K562 (cell line): ENCODE measurements at regions not wholly inside any gene's neighbourhood (a gene's known extent, or its start where the extent isn't known, plus 50 kb on each side); places are given as distances from the start of the nearest gene placed in this dataset.

ENCODE experiments used
- ATAC-seq: fragments of 200-7000 bp; cut with Tn5 transposase; 3 replicates; pipeline ENCODE4 v1.9.1; 2020; ENCODE audit warnings: moderate library complexity
- BruUV-seq: library from RNA; stranded (reverse); fragments of 400-500 nt; replicated peaks from 2 replicates; lab custom pipeline; 2021; lab: Mats Ljungman, UMichigan
- CTCF ChIA-PET: fragments of 300-600 bp; formaldehyde crosslinking; extraction: SDS; loops from one replicate; lab custom pipeline; 2021; ENCODE audit warnings: low intra/inter-chr PET ratio; lab: Yijun Ruan, JAX
- POLR2A ChIA-PET: fragments of 300-600, 350-650 bp; sonication (Branson Sonifier 250); formaldehyde crosslinking; extraction: SDS; loops from one replicate; lab custom pipeline; 2021; ENCODE audit warnings: antibody characterized with exemption, inconsistent platforms; lab: Yijun Ruan, JAX
- DNase-seq, 4 experiments: peaks; one replicate each; pipeline versions ENCODE4 v3.0.0 to v3.0.0-alpha.2; 2011 to 2018; ENCODE audit warnings: low spot score in 3 of 4, mixed read lengths in 3 of 4; ENCODE audit errors: extremely low read depth in 1 of 4
- FAIRE-seq: peaks from 2 replicates; lab custom pipeline; 2011; peaks lifted over from hg19 to GRCh38; lab: Jason Lieb, UNC
- H2AFZ ChIP-seq: 2 replicates; pipeline ENCODE4 v1.6.0; 2011; ENCODE audit warnings: low read depth, low read length, control low read depth, inconsistent platforms
- H3K27ac ChIP-seq: fragments of 200-600 bp; 3 replicates; pipeline ENCODE4 v1.8.0; 2011; ENCODE audit warnings: low read depth, mild to moderate bottlenecking, control low read depth, inconsistent platforms, low read length, moderate library complexity, mixed read lengths; ENCODE audit errors: extremely low read depth
- H3K27me3 ChIP-seq, 2 experiments: fragments of 300-600 bp in 1 of 2; 2 replicates in 1 of 2; 3 replicates in 1 of 2; pipeline versions ENCODE4 v1.6.0 to v1.8.0; 2011; ENCODE audit warnings: inconsistent platforms in 2 of 2, low read length in 2 of 2, mild to moderate bottlenecking in 1 of 2, mixed read lengths in 1 of 2, moderate library complexity in 1 of 2; ENCODE audit not compliant: control insufficient read depth in 2 of 2, insufficient read depth in 2 of 2
- H3K36me3 ChIP-seq: fragments of 300-600 bp; 3 replicates; pipeline ENCODE4 v1.8.0; 2011; ENCODE audit warnings: mild to moderate bottlenecking, low read length, inconsistent platforms; ENCODE audit not compliant: control insufficient read depth, insufficient read depth
- H3K4me1 ChIP-seq, 2 experiments: fragments of 200-600 bp in 1 of 2; replicated peaks in 1 of 2; 2 replicates in 1 of 2; 3 replicates in 1 of 2; pipeline versions ENCODE4 v1.5.1 to v1.8.0; 2011; ENCODE audit warnings: inconsistent platforms in 2 of 2, low read length in 2 of 2, mild to moderate bottlenecking in 1 of 2, mixed read lengths in 1 of 2, moderate library complexity in 1 of 2; ENCODE audit not compliant: control insufficient read depth in 2 of 2, insufficient read depth in 2 of 2
- H3K4me2 ChIP-seq: 2 replicates; pipeline ENCODE4 v1.6.1; 2011; ENCODE audit warnings: low read length, control low read depth, inconsistent platforms, mixed read lengths; ENCODE audit not compliant: insufficient read depth
- H3K4me3 ChIP-seq: fragments of 200-600 bp; sonication (generic), shearing (Covaris generic); 2 replicates; pipeline ENCODE4 v1.5.1; 2016; ENCODE audit warnings: control low read depth, inconsistent platforms
- H3K79me2 ChIP-seq: fragments of 200-600 bp; 3 replicates; pipeline ENCODE4 v1.8.0; 2011; ENCODE audit warnings: low read length, inconsistent platforms; ENCODE audit not compliant: control insufficient read depth, insufficient read depth
- H3K9ac ChIP-seq, 2 experiments: 2 replicates each; pipeline versions ENCODE4 v1.6.0 to v1.6.1; 2011; ENCODE audit warnings: low read depth in 2 of 2, low read length in 2 of 2, control low read depth in 1 of 2, inconsistent platforms in 1 of 2, mild to moderate bottlenecking in 1 of 2, mixed read lengths in 1 of 2; ENCODE audit not compliant: insufficient read depth in 1 of 2
- H3K9me1 ChIP-seq: one replicate; pipeline ENCODE4 v1.6.0; 2011; ENCODE audit warnings: inconsistent platforms, mild to moderate bottlenecking, low read length, moderate library complexity; ENCODE audit not compliant: control insufficient read depth, insufficient read depth
- H3K9me3 ChIP-seq: replicated peaks from 2 replicates; pipeline ENCODE4 v1.5.1; 2011; ENCODE audit warnings: low read depth, low read length, inconsistent platforms; ENCODE audit not compliant: control insufficient read depth, insufficient read depth
- H4K20me1 ChIP-seq: replicated peaks from 2 replicates; pipeline ENCODE4 v1.6.1; 2011; ENCODE audit warnings: low read length, inconsistent platforms, mixed read lengths; ENCODE audit not compliant: control insufficient read depth, insufficient read depth
- CBX1 ChIP-seq: sonication (generic); IDR thresholded peaks from 2 replicates; pipeline ENCODE4 v1.6.1; 2016; ENCODE audit warnings: antibody characterized with exemption, low read depth, mild to moderate bottlenecking
- CBX3 ChIP-seq, 2 experiments: IDR thresholded peaks; 1 replicate in 1 of 2; 2 replicates in 1 of 2; pipeline ENCODE4 v1.6.1; 2012; ENCODE audit warnings: inconsistent platforms in 2 of 2, low read length in 2 of 2, borderline replicate concordance in 1 of 2, control low read depth in 1 of 2
- CCNT2 ChIP-seq: IDR thresholded peaks from 2 replicates; pipeline ENCODE4 v1.6.1; 2011; ENCODE audit warnings: borderline replicate concordance, low read depth, mild to moderate bottlenecking, moderate library complexity, mixed read lengths, low read length; ENCODE audit not compliant: insufficient read length; ENCODE audit errors: extremely low read depth
- CEBPG ChIP-seq, 3 experiments: fragments of 200-800 bp in 1 of 3; sonication (Bioruptor generic) in 1 of 3; sonication (generic) in 1 of 3; formaldehyde crosslinking in 1 of 3; IDR thresholded peaks in 2 of 3; conservative IDR thresholded peaks in 1 of 3; 2 replicates each; pipeline versions ENCODE4 v1.6.1 to v1.8.0; 2016 to 2022; ENCODE audit warnings: missing compliant biosample characterization in 2 of 3, missing genetic modification characterization in 2 of 3, mild to moderate bottlenecking in 1 of 3, missing genetic modification reagents in 1 of 3
- FOSL1 ChIP-seq: fragments of 200-800 bp; sonication (Bioruptor generic); conservative IDR thresholded peaks from 2 replicates; pipeline ENCODE4 v1.6.1; 2016; ENCODE audit warnings: missing genetic modification characterization, missing compliant biosample characterization
- HNRNPH1 ChIP-seq: fragments of 200-400 bp; formaldehyde crosslinking; optimal IDR thresholded peaks from 2 replicates; pipeline ENCODE3; 2017; ENCODE audit warnings: low read depth, mild to moderate bottlenecking, low read length, moderate library complexity
- POLR2B ChIP-seq: fragments of 450-650 bp; IDR thresholded peaks from 2 replicates; pipeline ENCODE4 v1.6.1; 2018; ENCODE audit warnings: low read depth; ENCODE audit not compliant: partially characterized antibody
- RAD51 ChIP-seq: fragments of 450-650 bp; IDR thresholded peaks from 2 replicates; pipeline ENCODE4 v1.7.1; 2016; ENCODE audit warnings: low read depth, mild to moderate bottlenecking, borderline replicate concordance
- ZBTB33 ChIP-seq: sonication (generic); formaldehyde crosslinking; IDR thresholded peaks from 2 replicates; pipeline ENCODE4 v1.8.1; 2023; ENCODE audit warnings: mild to moderate bottlenecking, missing genetic modification reagents
- WGBS: fragments of 100-300 bp; shearing (Covaris generic); methylation state at CpG from one replicate; pipeline ENCODE4 v1.1.6; 2016; ENCODE audit warnings: low coverage, mixed read lengths; ENCODE audit not compliant: insufficient coverage; ENCODE audit errors: missing lambda C conversion rate; 5-methylcytosine and 5-hydroxymethylcytosine counted together
- in situ Hi-C: fragments of 300-500 bp; cut with MboI; formaldehyde crosslinking; loops from 4 replicates; pipeline ENCODE4 v1.15.0; 2018; ENCODE audit warnings: inconsistent platforms, mixed read lengths
- intact Hi-C: fragments of 100-400 bp; cut with micrococcal nuclease; formaldehyde crosslinking; loops from 2 replicates; pipeline ENCODE4 v1.14.2; 2022

DNA sequence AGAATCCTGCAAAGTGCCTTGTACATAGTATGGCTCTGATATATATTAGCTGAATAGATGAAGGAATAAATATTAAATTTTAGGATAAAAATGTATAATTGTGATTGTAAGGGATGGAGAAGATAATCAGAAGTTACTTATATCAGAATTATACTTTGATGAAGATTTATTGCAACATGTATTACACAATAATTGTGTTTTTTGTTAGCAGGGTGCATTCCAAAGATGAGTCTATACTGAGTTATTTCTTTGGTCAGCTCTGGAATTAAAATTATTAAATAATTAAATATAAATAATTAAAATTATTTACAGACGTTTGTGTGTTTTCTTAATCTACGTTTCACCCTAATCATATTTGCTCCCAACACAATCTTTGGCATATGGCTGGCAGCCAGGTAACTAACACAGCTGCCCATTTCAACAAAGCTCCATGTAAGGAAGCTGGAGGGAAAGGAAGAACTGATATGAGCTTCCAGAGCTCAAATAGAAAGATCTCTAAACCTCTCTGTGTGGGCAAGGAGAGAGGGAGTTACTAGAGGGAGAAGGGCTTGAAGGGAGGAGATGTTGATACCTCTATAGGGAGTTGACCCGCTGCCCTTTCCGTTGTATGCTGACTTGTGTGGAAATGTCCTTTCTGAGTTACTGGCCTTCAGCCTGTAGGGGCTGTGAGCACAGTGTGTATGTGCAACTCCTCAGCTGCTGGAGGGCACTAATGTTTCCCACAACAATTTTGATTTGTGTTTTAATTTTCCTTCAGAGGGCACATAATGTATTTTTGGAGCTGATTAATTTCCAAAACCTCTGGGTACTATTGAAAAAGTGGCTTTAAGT, 403.4 kb downstream of the MAN2A1 start:
- CTCF ChIA-PET = no interaction called here

DNA sequence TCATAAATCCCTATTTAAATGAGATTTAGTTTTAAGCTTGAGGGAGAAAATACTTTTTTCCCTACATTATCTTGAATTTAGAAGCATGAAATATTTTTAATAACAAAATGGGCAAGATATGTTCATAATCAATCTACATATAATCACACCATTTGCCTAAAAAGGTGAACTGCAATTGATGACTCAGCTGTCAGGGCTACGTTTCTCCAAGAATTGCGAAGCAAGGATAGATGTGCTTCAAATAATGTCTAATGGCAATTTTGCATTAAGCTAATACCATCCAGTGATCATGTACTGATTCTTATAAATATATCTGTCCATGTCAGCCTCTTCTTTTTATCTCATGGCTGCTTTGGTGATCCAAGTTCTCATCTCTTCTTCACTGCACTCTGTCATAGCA, 404.4 kb downstream of the MAN2A1 start:
- CTCF ChIA-PET = no interaction called here

More for the DNA sequence above, 403.4 kb downstream of the MAN2A1 start:
- Histone ChIP-seq H4K20me1 (no peaks in the 10 kb centered on the region), H3K79me2 (no peaks in the 10 kb centered on the region), H3K9me1 (no peaks in the 10 kb centered on the region), H3K4me2 (no peak overlapping the region), H3K9me3 (no peaks in the 10 kb centered on the region), H3K9ac (no peak overlapping the region), H3K4me1 (no peaks in the 10 kb centered on the region), H3K4me3 (no peak overlapping the region), H3K36me3 (no peaks in the 10 kb centered on the region), H3K27me3 (no peaks in the 10 kb centered on the region), H2AFZ (no peak overlapping the region), H3K27ac (no peak overlapping the region)
- no TSS peak for BruUV-seq
- POLR2A ChIA-PET = no interaction called here
- WGBS = 0% methylated on average over 4 of the region's 4 CpGs
- ATAC-seq (no peak), FAIRE-seq (no peak), DNase-seq (no peak)
- TF ChIP-seq HNRNPH1 (no peak), CEBPG (CRISPR knock-in tag; IDR thresholded peaks at IDR 0.05) (no peak), CEBPG (tag; conservative IDR thresholded peaks at IDR 0.05 in 1 of 2, IDR thresholded peaks at IDR 0.05 in 1 of 2) (peak in 1 of 2 experiments; percentile 50; a peak in 2 of 4 replicates)
- in situ Hi-C loops (no loop called here), intact Hi-C loops (no loop called here)

More for the DNA sequence above, 404.4 kb downstream of the MAN2A1 start:
- FAIRE-seq (no peak), ATAC-seq (no peak)
- Histone ChIP-seq H4K20me1 (no peaks in the 10 kb centered on the region), H3K27ac (no peak overlapping the region), H3K9ac (no peak overlapping the region), H3K9me3 (no peaks in the 10 kb centered on the region), H3K9me1 (no peaks in the 10 kb centered on the region), H3K79me2 (no peaks in the 10 kb centered on the region), H3K36me3 (no peaks in the 10 kb centered on the region), H3K4me2 (no peak overlapping the region)
- BruUV-seq = no TSS peak
- POLR2A ChIA-PET = no interaction called here
- intact Hi-C loops = no loop called here
- no peak for TF ChIP-seq RAD51
- TF ChIP-seq FOSL1 (tag) = no peak
- TF ChIP-seq CBX3 (IDR thresholded peaks at IDR 0.05; ENCODE audit: borderline replicate concordance in 1 of 2, low read length in 2 of 2) = no peak
- TF ChIP-seq POLR2B = no peak
- TF ChIP-seq CBX1 = no peak
- no peak for TF ChIP-seq ZBTB33
- no peak for TF ChIP-seq CCNT2
- TF ChIP-seq, all 486 proteins: peak for 0
- DNase-seq = no peak
- Histone ChIP-seq H2AFZ (no peak overlapping the region), H3K4me3 (no peak overlapping the region), H3K4me1 (no peaks in the 10 kb centered on the region), H3K27me3 (no peaks in the 10 kb centered on the region)
- in situ Hi-C loops = no loop called here
- WGBS = 0% methylated on average over 2 of the region's 2 CpGs
